Left ventricle myocardium superior (tissue), 1 donor: ENCODE measurements at regions not wholly inside any gene's neighbourhood (a gene's known extent, or its start where the extent isn't known, plus 50 kb on each side); places are given as distances from the start of the nearest gene placed in this dataset.

Source experiments
- ATAC-seq: fragments of 200-7000 bp; cut with Tn5 transposase; one replicate; pipeline ENCODE4 v1.9.1; 2020; ENCODE audit warnings: mild to moderate bottlenecking, moderate library complexity
- DNase-seq: peaks from one replicate; pipeline ENCODE4 v3.0.0-alpha.2; 2020
- intact Hi-C: fragments of 100-400 bp; cut with micrococcal nuclease; formaldehyde crosslinking; loops from one replicate; pipeline ENCODE4 v1.11.0; 2022
- donor health status: DM: no; HTN: yes; CAD: no; lungs with severe emphysema.

GRCh38 chr18:59763541-59764136 lies 66.4 kb upstream of the CCBE1 start:
- intact Hi-C loops = no loop called here
- DNase-seq (no peak), ATAC-seq (no peak)

- no peak for ATAC-seq
- intact Hi-C loops = no loop called here
- no peak for DNase-seq
Observed at GRCh38 chr18:59760619-59761600, 63.7 kb upstream of the CCBE1 start.

GRCh38 chr18:59760212-59760611 lies 63.0 kb upstream of the CCBE1 start:
- DNase-seq = no peak
- intact Hi-C loops = no loop called here
- no peak for ATAC-seq

- intact Hi-C loops = no loop called here
- ATAC-seq = no peak
- no peak for DNase-seq
Observed at GRCh38 chr18:59758837-59759236, 61.6 kb upstream of the CCBE1 start.

- DNase-seq (no peak), ATAC-seq (no peak)
- intact Hi-C loops = no loop called here
Observed at GRCh38 chr18:59758106-59758505, 60.9 kb upstream of the CCBE1 start.

- no peak for ATAC-seq
Observed at GRCh38 chr18:59752666-59753065, 55.4 kb upstream of the CCBE1 start.

GRCh38 chr18:59751186-59751585 lies 54.0 kb upstream of the CCBE1 start:
- DNase-seq = no peak

More at GRCh38 chr18:59752666-59753065, 55.4 kb upstream of the CCBE1 start:
- DNase-seq = no peak
- intact Hi-C loops = no loop called here

GRCh38 chr18:59748628-59749360 lies 51.6 kb upstream of the CCBE1 start:
- no peak for DNase-seq
- no peak for ATAC-seq
- intact Hi-C loops = no loop called here

More at GRCh38 chr18:59751186-59751585, 54.0 kb upstream of the CCBE1 start:
- intact Hi-C loops = no loop called here
- ATAC-seq = no peak
